Loucy (cell line): ENCODE measurements at regions not wholly inside any gene's neighbourhood (a gene's known extent, or its start where the extent isn't known, plus 50 kb on each side); places are given as distances from the start of the nearest gene placed in this dataset.

Experiments used
- H2AFZ ChIP-seq: fragments of 200-600 bp; sonication (generic); 2 replicates; pipeline ENCODE4 v1.6.0; 2016; ENCODE audit warnings: antibody characterized with exemption, mild to moderate bottlenecking, low read length, moderate library complexity
- H3F3A ChIP-seq: fragments of 200-600 bp; 2 replicates; pipeline ENCODE4 v1.6.0; 2016; ENCODE audit warnings: antibody characterized with exemption, low read depth, mild to moderate bottlenecking
- H3K27me3 ChIP-seq: fragments of 200-600 bp; sonication (generic); 2 replicates; pipeline ENCODE4 v1.6.1; 2014; ENCODE audit warnings: low read length, mild to moderate bottlenecking; ENCODE audit not compliant: insufficient read depth, poor library complexity, severe bottlenecking
- H3K36me3 ChIP-seq: fragments of 200-600 bp; sonication (generic); 2 replicates; pipeline ENCODE4 v1.6.1; 2016; ENCODE audit warnings: low read length; ENCODE audit not compliant: insufficient read depth
- H3K4me1 ChIP-seq: fragments of 200-600 bp; sonication (generic); 2 replicates; pipeline ENCODE4 v1.5.1; 2014; ENCODE audit warnings: low read length, mild to moderate bottlenecking; ENCODE audit not compliant: insufficient read depth, poor library complexity, severe bottlenecking
- H3K4me2 ChIP-seq: fragments of 200-600 bp; sonication (generic); 2 replicates; pipeline ENCODE4 v1.6.0; 2014; ENCODE audit warnings: antibody characterized with exemption, low read length, low read depth, mild to moderate bottlenecking; ENCODE audit not compliant: poor library complexity, severe bottlenecking
- H3K4me3 ChIP-seq: fragments of 200-600 bp; sonication (generic); 2 replicates; pipeline ENCODE4 v1.5.1; 2014; ENCODE audit warnings: low read length, mild to moderate bottlenecking, mixed read lengths; ENCODE audit not compliant: poor library complexity, severe bottlenecking
- H3K79me2 ChIP-seq: fragments of 200-600 bp; sonication (generic); 2 replicates; pipeline ENCODE4 v1.6.1; 2014; ENCODE audit warnings: low read length; ENCODE audit not compliant: insufficient read depth
- H3K9ac ChIP-seq: fragments of 200-600 bp; sonication (generic); 2 replicates; pipeline ENCODE4 v1.6.0; 2014; ENCODE audit warnings: mild to moderate bottlenecking, low read depth, low read length, moderate library complexity; ENCODE audit not compliant: poor library complexity, severe bottlenecking
- H3K9me2 ChIP-seq: fragments of 200-600 bp; sonication (generic); replicated peaks from 2 replicates; pipeline ENCODE4 v1.6.1; 2016; ENCODE audit warnings: low read depth, low read length, mixed read lengths
- H3K9me3 ChIP-seq: fragments of 200-600 bp; sonication (generic); 2 replicates; pipeline ENCODE4 v1.6.1; 2014; ENCODE audit warnings: mild to moderate bottlenecking, antibody characterized with exemption, low read length, low read depth; ENCODE audit not compliant: insufficient read depth
- H4K20me1 ChIP-seq: fragments of 200-600 bp; sonication (generic); 2 replicates; pipeline ENCODE4 v1.6.0; 2014; ENCODE audit warnings: antibody characterized with exemption, low read length, mild to moderate bottlenecking; ENCODE audit not compliant: insufficient read depth, poor library complexity, severe bottlenecking
- EZH2phosphoT487 ChIP-seq: fragments of 200-600 bp; IDR thresholded peaks from 2 replicates; pipeline ENCODE4 v1.6.1; 2018; ENCODE audit warnings: antibody characterized with exemption, mild to moderate bottlenecking, moderate library complexity, borderline replicate concordance
- TF ChIP-seq, protein P1 (sequence below): fragments of 200-600 bp; sonication (generic); conservative IDR thresholded peaks from 2 replicates; pipeline ENCODE4 v1.5.1; 2014; ENCODE audit warnings: mild to moderate bottlenecking, antibody characterized with exemption, low read length

DNA sequence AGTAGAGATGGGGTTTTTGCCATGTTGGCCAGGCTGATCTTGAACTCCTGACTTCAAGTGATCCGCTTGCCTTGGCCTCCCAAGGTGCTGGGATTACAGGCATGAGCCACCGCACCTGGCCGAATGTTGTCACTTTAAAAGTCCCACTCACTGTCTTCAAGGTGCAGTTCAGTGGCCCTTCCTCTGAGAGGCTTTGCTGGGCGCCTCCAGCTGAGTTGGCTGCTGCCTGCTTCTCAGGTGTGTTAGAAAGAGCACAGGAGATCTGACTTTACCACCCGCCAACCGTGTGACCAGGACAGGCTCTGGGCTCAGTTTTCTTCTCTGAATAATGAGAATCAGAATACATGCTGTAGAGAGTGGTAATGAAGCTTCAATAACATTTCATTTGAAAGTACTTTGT is 207.4 kb downstream of the CEP135 start:
- Histone ChIP-seq H3K4me2 (no peak overlapping the region), H4K20me1 (no peaks in the 10 kb centered on the region), H3K9me2 (no peaks in the 10 kb centered on the region)

DNA sequence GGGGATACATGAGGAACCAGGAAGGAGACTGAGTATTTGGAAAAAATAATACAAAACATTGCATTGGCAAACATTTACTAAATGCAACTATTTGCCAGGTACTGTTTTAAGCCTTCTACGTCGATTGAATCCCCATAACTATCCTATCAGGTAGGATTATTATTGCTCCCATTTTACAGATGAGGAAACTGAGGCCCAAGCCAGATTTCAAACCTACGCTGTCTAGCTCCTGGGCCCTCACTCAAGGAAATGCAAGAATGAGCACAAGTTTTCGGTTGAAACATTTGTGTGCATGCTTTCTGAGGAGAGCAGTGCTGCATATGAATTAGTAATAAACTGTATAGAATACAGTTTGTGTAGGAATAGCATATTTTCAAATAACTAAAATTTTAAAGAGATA is 206.7 kb downstream of the CEP135 start:
- Histone ChIP-seq H3F3A (no peaks in the 10 kb centered on the region), H3K9me2 (no peaks in the 10 kb centered on the region), H3K4me3 (no peak overlapping the region), H3K9ac (no peak overlapping the region), H2AFZ (no peak overlapping the region), H3K79me2 (no peaks in the 10 kb centered on the region), H3K27me3 (no peaks in the 10 kb centered on the region), H3K36me3 (no peaks in the 10 kb centered on the region), H3K9me3 (no peaks in the 10 kb centered on the region), H4K20me1 (no peaks in the 10 kb centered on the region), H3K4me2 (no peak overlapping the region), H3K4me1 (no peaks in the 10 kb centered on the region)
- TF ChIP-seq, protein P1, sequence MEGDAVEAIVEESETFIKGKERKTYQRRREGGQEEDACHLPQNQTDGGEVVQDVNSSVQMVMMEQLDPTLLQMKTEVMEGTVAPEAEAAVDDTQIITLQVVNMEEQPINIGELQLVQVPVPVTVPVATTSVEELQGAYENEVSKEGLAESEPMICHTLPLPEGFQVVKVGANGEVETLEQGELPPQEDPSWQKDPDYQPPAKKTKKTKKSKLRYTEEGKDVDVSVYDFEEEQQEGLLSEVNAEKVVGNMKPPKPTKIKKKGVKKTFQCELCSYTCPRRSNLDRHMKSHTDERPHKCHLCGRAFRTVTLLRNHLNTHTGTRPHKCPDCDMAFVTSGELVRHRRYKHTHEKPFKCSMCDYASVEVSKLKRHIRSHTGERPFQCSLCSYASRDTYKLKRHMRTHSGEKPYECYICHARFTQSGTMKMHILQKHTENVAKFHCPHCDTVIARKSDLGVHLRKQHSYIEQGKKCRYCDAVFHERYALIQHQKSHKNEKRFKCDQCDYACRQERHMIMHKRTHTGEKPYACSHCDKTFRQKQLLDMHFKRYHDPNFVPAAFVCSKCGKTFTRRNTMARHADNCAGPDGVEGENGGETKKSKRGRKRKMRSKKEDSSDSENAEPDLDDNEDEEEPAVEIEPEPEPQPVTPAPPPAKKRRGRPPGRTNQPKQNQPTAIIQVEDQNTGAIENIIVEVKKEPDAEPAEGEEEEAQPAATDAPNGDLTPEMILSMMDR = no peak
- no peak for TF ChIP-seq EZH2phosphoT487

More for the DNA sequence above, 207.4 kb downstream of the CEP135 start:
- H3K79me2 ChIP-seq = no peaks in the 10 kb centered on the region
- H3F3A ChIP-seq = no peaks in the 10 kb centered on the region
- H3K9me3 ChIP-seq = no peaks in the 10 kb centered on the region
- H3K27me3 ChIP-seq = no peaks in the 10 kb centered on the region
- no peaks in the 10 kb centered on the region for H3K36me3 ChIP-seq
- H3K4me1 ChIP-seq = no peaks in the 10 kb centered on the region
- no peak for TF ChIP-seq EZH2phosphoT487
- TF ChIP-seq, protein P1 = no peak
- H2AFZ ChIP-seq = no peak overlapping the region
- H3K4me3 ChIP-seq = no peak overlapping the region
- no peak overlapping the region for H3K9ac ChIP-seq

DNA sequence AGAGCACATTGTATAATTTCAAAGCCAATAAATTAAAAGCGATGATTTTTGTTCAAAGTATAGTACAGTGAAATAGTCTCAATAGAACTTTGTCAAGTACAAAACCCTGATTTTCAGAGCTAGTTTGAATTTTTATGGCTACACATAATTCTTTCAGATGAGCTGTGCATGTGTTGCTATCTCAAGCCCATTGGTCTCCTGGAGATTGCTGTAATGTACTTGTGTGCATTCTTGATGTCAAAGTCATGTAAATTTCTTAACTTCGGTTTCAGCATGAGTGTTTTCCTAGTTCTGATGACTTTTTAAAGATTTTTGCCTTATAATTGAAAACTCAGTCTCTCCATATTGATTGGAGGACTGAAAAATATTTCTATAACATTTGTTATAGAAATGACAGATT is 200.8 kb downstream of the CEP135 start:
- no peaks in the 10 kb centered on the region for H3K27me3 ChIP-seq
- H4K20me1 ChIP-seq = no peaks in the 10 kb centered on the region
- TF ChIP-seq EZH2phosphoT487 = no peak
- TF ChIP-seq, protein P1 = no peak
- no peaks in the 10 kb centered on the region for H3K36me3 ChIP-seq
- H3K4me1 ChIP-seq = no peaks in the 10 kb centered on the region
- no peaks in the 10 kb centered on the region for H3K79me2 ChIP-seq
- H3K4me2 ChIP-seq = no peak overlapping the region
- no peaks in the 10 kb centered on the region for H3K9me2 ChIP-seq
- no peaks in the 10 kb centered on the region for H3F3A ChIP-seq
- H3K9me3 ChIP-seq = no peaks in the 10 kb centered on the region
- H2AFZ ChIP-seq = no peak overlapping the region
- no peak overlapping the region for H3K4me3 ChIP-seq
- no peak overlapping the region for H3K9ac ChIP-seq
